Mesenchymal stem cell (in vitro differentiated cells and primary cell): ENCODE measurements at regions not wholly inside any gene's neighbourhood (a gene's known extent, or its start where the extent isn't known, plus 50 kb on each side); places are given as distances from the start of the nearest gene placed in this dataset.

Experiments
- DNase-seq: peaks from one replicate; pipeline ENCODE4 v3.0.0-alpha.2; 2013
- H2AFZ ChIP-seq: one replicate; pipeline ENCODE4 v1.6.1; 2013; ENCODE audit warnings: low read depth, mild to moderate bottlenecking, control low read depth, inconsistent platforms, low read length, moderate library complexity
- H2AK5ac ChIP-seq: 2 replicates; pipeline ENCODE4 v1.6.1; 2013; ENCODE audit warnings: low read length, moderate library complexity, mild to moderate bottlenecking, inconsistent platforms; ENCODE audit not compliant: severe bottlenecking
- H2BK120ac ChIP-seq: one replicate; pipeline ENCODE4 v1.6.1; 2013; ENCODE audit warnings: low read depth, mild to moderate bottlenecking, inconsistent platforms, low read length, moderate library complexity
- H2BK12ac ChIP-seq, 2 experiments: one replicate each; pipeline ENCODE4 v1.6.1; 2013; ENCODE audit warnings: inconsistent platforms in 2 of 2, low read length in 2 of 2, mild to moderate bottlenecking in 2 of 2, moderate library complexity in 2 of 2, control low read depth in 1 of 2
- H2BK15ac ChIP-seq: one replicate; pipeline ENCODE4 v1.6.1; 2013; ENCODE audit warnings: mild to moderate bottlenecking, low read depth, inconsistent platforms; ENCODE audit not compliant: poor library complexity, severe bottlenecking
- H2BK5ac ChIP-seq: 2 replicates; pipeline ENCODE4 v1.6.1; 2013; ENCODE audit warnings: low read depth, mild to moderate bottlenecking, low read length, control low read depth, inconsistent platforms; ENCODE audit not compliant: poor library complexity, severe bottlenecking
- H3K14ac ChIP-seq, 2 experiments: one replicate each; pipeline ENCODE4 v1.6.1; 2013; ENCODE audit warnings: inconsistent platforms in 2 of 2, low read length in 2 of 2, control low read depth in 1 of 2, mild to moderate bottlenecking in 1 of 2, moderate library complexity in 1 of 2
- H3K18ac ChIP-seq, 2 experiments: one replicate each; pipeline ENCODE4 v1.6.1; 2013; ENCODE audit warnings: inconsistent platforms in 2 of 2, low read length in 2 of 2, control low read depth in 1 of 2, low read depth in 1 of 2, mild to moderate bottlenecking in 1 of 2
- H3K23ac ChIP-seq, 2 experiments: one replicate each; pipeline ENCODE4 v1.6.1; 2013; ENCODE audit warnings: inconsistent platforms in 2 of 2, low read length in 2 of 2, mild to moderate bottlenecking in 2 of 2, moderate library complexity in 2 of 2, control low read depth in 1 of 2
- H3K27ac ChIP-seq: 2 replicates; pipeline ENCODE4 v1.5.1; 2013; ENCODE audit warnings: mild to moderate bottlenecking, moderate library complexity, low read length, control low read depth, inconsistent platforms; ENCODE audit not compliant: poor library complexity, severe bottlenecking
- H3K27me3 ChIP-seq, 2 experiments: 2 replicates each; pipeline versions ENCODE4 v1.6.1 to v1.7.0; 2013; ENCODE audit warnings: low read length in 2 of 2, mild to moderate bottlenecking in 2 of 2, moderate library complexity in 2 of 2, control low read depth in 1 of 2, inconsistent platforms in 1 of 2; ENCODE audit not compliant: control insufficient read depth in 1 of 2, insufficient read depth in 1 of 2
- H3K36me3 ChIP-seq, 2 experiments: 2 replicates each; pipeline versions ENCODE4 v1.6.1 to v1.7.0; 2013; ENCODE audit warnings: low read length in 2 of 2, control low read depth in 1 of 2, inconsistent platforms in 1 of 2, low read depth in 1 of 2, mild to moderate bottlenecking in 1 of 2; ENCODE audit not compliant: insufficient read depth in 2 of 2, control insufficient read depth in 1 of 2
- H3K4ac ChIP-seq, 2 experiments: one replicate each; pipeline ENCODE4 v1.6.1; 2013; ENCODE audit warnings: inconsistent platforms in 2 of 2, low read length in 2 of 2, mild to moderate bottlenecking in 2 of 2, moderate library complexity in 2 of 2, control low read depth in 1 of 2, low read depth in 1 of 2
- H3K4me1 ChIP-seq: 2 replicates; pipeline ENCODE4 v1.6.1; 2013; ENCODE audit warnings: low read depth, low read length, control low read depth; ENCODE audit not compliant: control insufficient read depth, insufficient read depth
- H3K4me2 ChIP-seq: 2 replicates; pipeline ENCODE4 v1.6.1; 2013; ENCODE audit warnings: low read length, mild to moderate bottlenecking, inconsistent platforms; ENCODE audit not compliant: poor library complexity, severe bottlenecking
- H3K4me3 ChIP-seq, 2 experiments: 2 replicates each; pipeline versions ENCODE4 v1.5.1 to v1.7.0; 2013; ENCODE audit warnings: low read length in 2 of 2, mild to moderate bottlenecking in 2 of 2, control low read depth in 1 of 2, low read depth in 1 of 2; ENCODE audit not compliant: insufficient read depth in 1 of 2
- H3K79me1 ChIP-seq: replicated peaks from 2 replicates; pipeline ENCODE4 v1.6.1; 2013; ENCODE audit warnings: mild to moderate bottlenecking, control low read depth, low read length, inconsistent platforms; ENCODE audit not compliant: poor library complexity, severe bottlenecking
- H3K9ac ChIP-seq: 2 replicates; pipeline ENCODE4 v1.7.0; 2013; ENCODE audit warnings: mild to moderate bottlenecking, low read length, moderate library complexity
- H3K9me3 ChIP-seq: 2 replicates; pipeline ENCODE4 v1.7.0; 2013; ENCODE audit warnings: mild to moderate bottlenecking, low read length; ENCODE audit not compliant: control insufficient read depth
- H4K8ac ChIP-seq: one replicate; pipeline ENCODE4 v1.6.1; 2013; ENCODE audit warnings: inconsistent platforms, mild to moderate bottlenecking, low read length, moderate library complexity
- H4K91ac ChIP-seq: one replicate; pipeline ENCODE4 v1.6.1; 2013; ENCODE audit warnings: mild to moderate bottlenecking, low read length, inconsistent platforms
- WGBS: methylation state at CpG from one replicate; pipeline ENCODE4 v1.1.7; 2013; ENCODE audit warnings: mixed read lengths; 5-methylcytosine and 5-hydroxymethylcytosine counted together

DNA sequence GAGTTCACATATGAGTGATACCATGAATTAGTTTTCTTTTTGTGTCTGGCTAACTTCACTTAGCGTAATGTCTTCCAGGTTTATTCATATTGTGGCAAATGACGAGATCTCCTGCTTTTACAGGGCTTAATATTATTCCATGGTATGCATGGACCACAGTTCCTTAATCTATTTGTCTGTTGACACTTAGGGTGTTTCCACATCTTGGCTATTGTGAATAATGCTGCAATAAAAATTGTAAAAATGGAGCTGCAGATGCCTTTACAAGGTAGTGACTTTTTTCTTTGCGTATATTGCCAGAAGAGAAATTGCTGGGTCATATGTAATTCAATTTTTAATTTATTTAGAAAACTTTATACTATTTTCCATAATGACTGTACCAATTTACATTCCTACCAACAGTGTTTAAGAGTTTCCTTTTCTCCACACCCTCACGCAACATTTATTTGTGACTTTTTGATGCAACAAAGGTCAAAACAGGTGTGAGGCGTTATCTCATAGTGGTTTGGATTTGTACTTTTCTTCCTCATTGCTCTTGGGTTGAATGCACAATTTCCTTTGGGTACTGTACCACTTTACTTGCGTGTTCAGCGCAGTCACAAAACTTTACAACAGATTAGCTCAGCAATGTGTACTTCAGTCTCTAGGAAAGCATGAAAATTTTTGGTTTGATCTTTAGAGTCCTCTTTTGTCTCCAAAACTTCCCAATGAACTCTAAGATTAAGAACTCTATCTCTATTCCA is 240.8 kb downstream of the PPARGC1A start:
- Histone ChIP-seq H3K4me1 (no peaks in the 10 kb centered on the region), H3K4ac (no peak overlapping the region), H4K8ac (no peak overlapping the region), H3K23ac (no peak overlapping the region), H2BK5ac (no peak overlapping the region), H3K36me3 (no peaks in the 10 kb centered on the region), H2BK12ac (no peak overlapping the region), H3K27ac (no peak overlapping the region), H3K79me1 (no peaks in the 10 kb centered on the region), H3K9me3 (no peaks in the 10 kb centered on the region), H3K14ac (no peak overlapping the region), H3K18ac (no peak overlapping the region), H3K27me3 (no peaks in the 10 kb centered on the region), H2BK15ac (no peak overlapping the region), H4K91ac (no peak overlapping the region), H2BK120ac (no peak overlapping the region), H3K4me3 (no peak overlapping the region), H3K9ac (no peak overlapping the region), H2AK5ac (no peak overlapping the region), H2AFZ (no peak overlapping the region), H3K4me2 (no peak overlapping the region)
- DNase-seq: no peak
- WGBS: 84% methylated on average over 6 of the region's 7 CpGs

DNA sequence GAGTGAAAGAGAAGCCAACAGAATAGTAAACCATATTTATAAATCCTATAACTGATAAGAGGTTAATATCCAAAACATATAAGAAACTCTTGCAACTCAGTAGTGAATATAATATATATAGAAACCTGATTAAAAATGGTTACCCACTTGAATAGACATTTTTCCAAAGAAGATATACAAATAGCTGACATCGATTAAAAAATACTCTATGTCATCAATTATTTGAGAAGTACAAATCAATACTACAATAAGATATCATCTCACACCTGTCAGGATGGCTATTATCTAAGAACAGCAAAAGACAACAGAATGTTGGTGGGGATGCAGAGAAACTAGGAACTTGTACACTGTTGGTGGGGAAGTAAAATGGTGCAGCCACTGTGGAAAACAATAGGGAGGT is 254.4 kb downstream of the PPARGC1A start:
- no peak for DNase-seq
- no CpG with 5 or more reads among the region's 1 CpG for WGBS
- Histone ChIP-seq H2BK5ac (no peak overlapping the region), H4K8ac (no peak overlapping the region), H3K14ac (no peak overlapping the region), H3K4me3 (no peak overlapping the region), H3K4me2 (no peak overlapping the region), H3K79me1 (no peaks in the 10 kb centered on the region), H4K91ac (no peak overlapping the region), H2AK5ac (no peak overlapping the region), H2BK120ac (no peak overlapping the region), H2BK15ac (no peak overlapping the region), H3K23ac (no peak overlapping the region), H3K9me3 (no peaks in the 10 kb centered on the region), H3K18ac (no peak overlapping the region), H2BK12ac (no peak overlapping the region), H3K36me3 (no peaks in the 10 kb centered on the region), H3K4ac (no peak overlapping the region), H3K4me1 (no peaks in the 10 kb centered on the region), H3K9ac (no peak overlapping the region), H3K27me3 (no peaks in the 10 kb centered on the region), H2AFZ (no peak overlapping the region), H3K27ac (no peak overlapping the region)

DNA sequence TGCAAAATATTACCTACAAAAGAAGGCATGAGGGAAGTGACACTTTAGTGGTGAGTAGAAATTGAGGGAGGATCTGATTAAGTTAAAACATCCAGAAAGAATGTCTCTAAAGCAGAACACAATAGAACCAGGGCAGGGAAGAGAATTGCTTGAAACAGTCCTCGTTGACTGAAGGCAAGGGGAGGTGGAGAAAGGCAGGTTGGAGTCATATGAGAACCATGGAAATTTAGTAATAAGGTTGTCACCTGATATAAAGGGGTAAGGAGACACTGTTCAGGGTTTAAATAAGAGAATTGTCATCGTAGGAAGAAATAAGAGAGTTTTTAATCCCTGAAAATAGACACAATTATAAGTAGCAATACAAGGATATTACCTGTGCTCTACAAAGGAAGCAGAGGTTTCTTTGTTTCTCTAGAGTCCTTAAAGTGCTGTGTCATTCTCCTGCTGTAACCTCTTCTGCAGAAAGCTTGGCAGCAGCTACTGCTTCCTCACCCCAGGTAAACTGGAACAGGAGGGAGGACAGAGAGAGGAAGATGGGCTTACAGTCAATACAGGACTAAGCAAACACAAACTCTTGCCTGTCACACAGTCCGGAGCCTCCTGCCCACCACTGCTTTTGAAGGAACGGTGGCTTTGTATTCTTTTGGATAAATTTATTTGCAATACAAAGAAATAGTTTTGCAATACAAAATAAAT is 258.4 kb downstream of the PPARGC1A start:
- Histone ChIP-seq H4K91ac (no peak overlapping the region), H3K14ac (no peak overlapping the region), H3K18ac (no peak overlapping the region), H2BK5ac (no peak overlapping the region), H2BK120ac (no peak overlapping the region), H3K27me3 (no peaks in the 10 kb centered on the region), H4K8ac (no peak overlapping the region), H3K4me3 (no peak overlapping the region), H2AFZ (no peak overlapping the region), H2AK5ac (no peak overlapping the region), H3K9ac (no peak overlapping the region), H2BK12ac (no peak overlapping the region), H3K4me1 (no peaks in the 10 kb centered on the region), H2BK15ac (no peak overlapping the region), H3K23ac (no peak overlapping the region), H3K36me3 (no peaks in the 10 kb centered on the region), H3K4ac (no peak overlapping the region), H3K4me2 (no peak overlapping the region), H3K9me3 (no peaks in the 10 kb centered on the region), H3K27ac (no peak overlapping the region), H3K79me1 (no peaks in the 10 kb centered on the region)
- no peak for DNase-seq
- 43% methylated on average over 1 of the region's 4 CpGs for WGBS

DNA sequence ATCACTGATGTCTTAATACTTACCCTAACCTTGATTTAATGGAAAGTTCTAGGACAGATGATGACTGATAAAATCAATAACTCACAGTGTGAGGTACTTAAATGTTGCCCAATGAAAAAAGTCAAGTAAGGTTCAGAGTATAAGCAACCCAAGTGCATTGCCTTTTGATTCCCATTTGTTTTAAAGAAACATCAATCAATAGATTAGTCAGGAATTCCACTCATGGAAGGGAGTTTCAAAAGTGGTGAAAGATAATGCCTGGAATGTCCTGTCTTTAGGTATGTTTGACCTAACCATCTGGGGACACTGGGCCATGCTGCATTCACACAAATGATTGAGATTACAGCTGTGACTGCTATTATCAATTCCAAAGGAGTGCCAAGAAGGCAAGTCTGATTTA is 259.7 kb downstream of the PPARGC1A start:
- Histone ChIP-seq H2BK5ac (no peak overlapping the region), H2BK12ac (no peak overlapping the region), H3K4me1 (no peaks in the 10 kb centered on the region), H4K91ac (no peak overlapping the region), H3K14ac (no peak overlapping the region), H4K8ac (no peak overlapping the region), H2AFZ (no peak overlapping the region), H3K27me3 (no peaks in the 10 kb centered on the region), H3K4me2 (no peak overlapping the region), H3K9ac (no peak overlapping the region), H2BK15ac (no peak overlapping the region), H2BK120ac (no peak overlapping the region), H3K23ac (no peak overlapping the region), H3K27ac (no peak overlapping the region), H2AK5ac (no peak overlapping the region), H3K4ac (no peak overlapping the region), H3K9me3 (peaks cover under 1% of the 10 kb centered on the region), H3K36me3 (no peaks in the 10 kb centered on the region), H3K18ac (no peak overlapping the region), H3K4me3 (no peak overlapping the region), H3K79me1 (no peaks in the 10 kb centered on the region)
- DNase-seq: no peak
